GM12874 (cell line): ENCODE measurements at regions not wholly inside any gene's neighbourhood (a gene's known extent, or its start where the extent isn't known, plus 50 kb on each side); places are given as distances from the start of the nearest gene placed in this dataset.

Experiments used
- CTCF ChIP-seq: IDR thresholded peaks from 2 replicates; pipeline ENCODE4 v1.5.1; 2011; ENCODE audit warnings: low read depth, mild to moderate bottlenecking, control low read depth, low read length, moderate library complexity; ENCODE audit not compliant: insufficient read depth

GRCh38 chr13:88339271-88339741 lies 668.1 kb downstream of the SLITRK5 start:
- no peak for TF ChIP-seq CTCF

- TF ChIP-seq CTCF, result no peak
These were observed 674.1 kb downstream of the SLITRK5 start for GRCh38 chr13:88345171-88345847.

GRCh38 chr13:88360761-88361160 lies 689.6 kb downstream of the SLITRK5 start:
- no peak for TF ChIP-seq CTCF

- TF ChIP-seq CTCF, result no peak
These were observed 698.7 kb downstream of the SLITRK5 start for GRCh38 chr13:88369866-88370265.

- no peak for TF ChIP-seq CTCF
These were observed 705.7 kb downstream of the SLITRK5 start for GRCh38 chr13:88376760-88377388.

- no peak for TF ChIP-seq CTCF
These were observed 706.7 kb downstream of the SLITRK5 start for GRCh38 chr13:88377852-88378251.

GRCh38 chr13:88384542-88384941 lies 713.4 kb downstream of the SLITRK5 start:
- TF ChIP-seq CTCF, result no peak
